Stimulated activated CD4-positive, alpha-beta T cell treated with anti-CD3 and anti-CD28 coated beads, Interleukin-15, amount 100 ng/mL, for 48 hours (primary cell): ENCODE measurements at regions not wholly inside any gene's neighbourhood (a gene's known extent, or its start where the extent isn't known, plus 50 kb on each side); places are given as distances from the start of the nearest gene placed in this dataset.
"Not testable (repeated sequence)": the region's sequence is repeated elsewhere in the genome, so short reads cannot be mapped to it uniquely, and the experiment has no call there.

Source experiments
- DNase-seq, 2 donors: peaks; one replicate each; pipeline ENCODE4 v3.0.0-alpha.2; 2020; ENCODE audit warnings: low read depth in 2 of 2

DNA sequence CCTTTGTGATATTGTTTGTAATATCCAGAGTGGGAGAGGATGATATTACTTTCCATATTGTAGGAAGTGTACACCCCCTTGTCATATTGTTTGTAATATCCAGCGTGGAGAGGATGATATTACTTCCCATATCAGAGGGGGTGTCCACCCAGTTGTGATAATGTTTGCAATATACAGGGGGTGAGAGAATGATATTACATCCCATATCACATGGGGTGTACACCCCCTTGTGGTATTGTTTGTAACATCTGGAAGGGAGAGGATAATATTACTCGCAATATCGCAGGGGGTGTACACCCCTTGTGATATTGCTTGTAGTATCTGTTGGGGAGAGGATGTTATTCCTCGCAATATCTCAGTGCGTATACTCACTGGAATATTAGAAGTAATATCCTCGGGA is 61.5 kb downstream of the PRSS23 start:
- DNase-seq: no peak

DNA sequence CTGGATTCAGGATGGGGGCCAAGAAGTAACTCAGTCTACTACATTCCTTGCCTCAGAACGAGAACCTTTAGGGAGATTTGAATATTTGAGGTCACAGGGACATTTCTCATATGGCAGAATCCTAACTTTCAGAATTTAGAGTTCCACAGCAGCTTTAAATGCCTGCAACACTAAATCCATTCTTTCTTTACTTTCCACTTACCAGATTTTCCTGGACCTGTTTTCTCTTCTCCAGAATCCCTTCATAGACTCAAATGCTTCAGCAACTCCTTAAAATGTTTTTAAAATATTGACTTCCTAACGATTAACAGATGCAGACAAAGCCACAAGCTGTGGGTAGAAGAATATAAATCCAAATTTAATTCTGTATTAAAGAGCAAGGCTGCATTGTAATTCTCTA is 63.1 kb downstream of the PRSS23 start:
- DNase-seq: no peak

DNA sequence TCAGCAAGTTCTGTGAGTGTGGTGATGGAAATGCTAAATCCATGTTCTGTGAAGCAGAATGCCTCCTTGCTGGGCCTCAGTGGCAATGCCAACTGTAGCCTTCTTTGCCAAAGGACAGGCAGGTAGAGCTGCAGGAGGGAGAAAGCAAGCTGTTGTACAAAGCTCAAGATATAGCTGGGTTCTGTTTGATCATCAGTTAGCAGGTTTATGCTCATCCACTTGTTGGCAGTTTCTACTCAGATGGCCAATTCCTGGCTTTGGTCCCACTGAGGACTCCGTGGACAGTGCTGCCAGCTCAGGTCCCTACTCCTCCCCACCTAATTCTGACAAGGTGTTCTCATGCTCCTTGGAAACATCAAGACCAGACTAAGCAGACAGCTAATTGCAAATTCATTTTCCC is 65.1 kb downstream of the PRSS23 start:
- DNase-seq: no peak

DNA sequence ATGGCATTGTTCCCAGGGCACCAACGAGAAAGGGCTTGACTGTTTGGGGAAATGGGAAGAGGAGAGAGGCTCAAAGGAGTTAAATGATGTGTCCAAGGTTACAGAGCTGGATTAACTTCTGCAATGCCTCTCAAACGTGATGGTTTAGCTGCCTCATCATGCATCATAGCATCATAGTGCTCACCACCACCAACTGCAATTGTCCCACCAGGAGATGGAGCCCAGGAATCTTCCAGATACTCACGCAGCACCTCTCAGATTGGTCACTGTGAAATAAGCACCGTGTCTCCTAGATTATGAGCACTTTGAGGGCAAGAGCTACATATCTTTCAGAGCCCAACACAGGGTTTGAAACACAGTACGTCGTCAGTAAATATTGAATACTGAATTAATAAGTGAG is 69.2 kb downstream of the PRSS23 start:
- DNase-seq: no peak

DNA sequence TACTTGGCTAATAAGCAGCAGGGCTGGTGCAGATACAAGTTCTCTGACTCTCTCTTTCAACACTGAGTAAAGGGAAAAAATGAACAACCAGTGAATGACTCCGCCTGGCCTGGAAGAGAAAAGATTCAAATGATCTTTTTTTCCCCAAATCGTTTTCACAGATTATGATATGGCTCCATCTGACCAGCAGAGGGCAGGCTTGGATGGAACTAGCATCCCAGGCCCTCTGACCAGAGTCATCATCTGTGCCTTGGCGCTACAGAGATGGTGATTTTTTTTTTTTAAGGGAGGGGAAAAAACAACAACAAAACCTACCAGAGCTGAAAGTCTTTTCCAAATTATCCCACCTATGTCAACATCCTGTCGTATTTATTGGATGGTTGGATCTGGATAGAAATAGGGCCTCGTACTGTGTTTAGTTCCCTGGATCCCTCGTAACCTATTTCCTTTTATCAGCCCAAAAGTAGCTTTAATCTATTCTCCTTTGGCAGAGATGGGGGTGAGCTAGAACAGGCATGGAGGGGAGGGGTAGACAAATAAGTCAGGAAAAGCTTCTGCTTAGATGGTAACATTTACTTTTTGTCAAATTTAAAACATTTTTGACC is 69.7 kb downstream of the PRSS23 start:
- peak; percentile 7 to 39 for DNase-seq

DNA sequence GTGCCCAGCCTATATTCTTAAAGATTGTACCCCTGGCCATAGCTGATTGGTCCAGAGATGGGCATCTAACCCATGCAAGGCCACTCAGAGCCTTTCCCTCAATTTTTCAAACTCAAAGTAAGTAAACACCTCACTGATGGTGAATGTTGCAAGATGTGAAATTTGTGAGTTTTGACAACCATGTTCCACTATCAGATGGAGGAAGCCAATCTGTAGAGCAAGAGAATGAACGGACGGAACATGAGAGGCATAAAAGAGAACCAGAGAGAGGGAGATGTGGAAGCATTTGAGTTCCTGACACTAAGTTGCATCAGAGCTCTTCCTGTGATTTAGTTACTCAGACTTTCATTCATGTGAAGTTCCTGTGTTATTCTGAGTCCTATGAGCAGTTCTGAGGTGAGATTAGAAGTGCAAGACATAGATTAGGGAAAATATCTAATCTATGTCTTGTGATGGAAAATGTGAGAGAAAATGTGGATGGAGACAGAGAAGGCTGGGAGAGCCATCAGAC is 73.3 kb downstream of the PRSS23 start:
- no peak for DNase-seq

DNA sequence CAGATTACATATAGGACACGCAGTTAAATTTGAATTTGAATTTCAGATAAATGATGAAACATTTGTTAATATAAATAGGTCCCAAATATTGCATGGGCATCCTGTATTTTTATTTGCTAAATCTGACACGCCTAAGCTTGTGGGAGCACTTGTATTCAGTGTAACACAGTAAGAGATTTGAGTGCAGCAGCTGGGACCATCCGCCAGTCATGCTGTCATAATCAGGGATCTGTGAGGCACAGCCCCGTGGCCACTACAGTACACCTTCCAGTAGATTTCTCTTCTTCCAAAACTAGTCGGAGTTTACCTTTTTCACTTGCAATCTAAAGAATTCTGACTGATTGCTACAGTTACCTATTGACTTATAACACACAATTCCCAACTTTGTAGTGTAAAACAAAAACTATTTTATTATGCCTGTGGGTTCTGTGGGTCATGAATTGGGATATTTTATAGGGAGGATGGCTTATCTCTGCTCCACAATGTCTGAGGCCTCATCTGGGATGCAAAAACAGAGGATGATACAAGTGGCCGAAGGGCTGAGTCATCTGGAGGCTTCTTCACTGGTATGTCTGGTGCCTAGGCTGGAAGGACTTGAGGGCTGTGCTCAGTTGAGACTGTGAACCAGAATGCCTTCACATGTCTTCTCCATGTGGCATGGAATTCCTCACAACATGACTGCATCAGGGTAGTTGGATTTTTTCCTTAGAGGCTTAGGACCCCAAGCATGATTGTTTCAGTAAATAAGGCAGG is 74.1 kb downstream of the PRSS23 start:
- DNase-seq: no peak

DNA sequence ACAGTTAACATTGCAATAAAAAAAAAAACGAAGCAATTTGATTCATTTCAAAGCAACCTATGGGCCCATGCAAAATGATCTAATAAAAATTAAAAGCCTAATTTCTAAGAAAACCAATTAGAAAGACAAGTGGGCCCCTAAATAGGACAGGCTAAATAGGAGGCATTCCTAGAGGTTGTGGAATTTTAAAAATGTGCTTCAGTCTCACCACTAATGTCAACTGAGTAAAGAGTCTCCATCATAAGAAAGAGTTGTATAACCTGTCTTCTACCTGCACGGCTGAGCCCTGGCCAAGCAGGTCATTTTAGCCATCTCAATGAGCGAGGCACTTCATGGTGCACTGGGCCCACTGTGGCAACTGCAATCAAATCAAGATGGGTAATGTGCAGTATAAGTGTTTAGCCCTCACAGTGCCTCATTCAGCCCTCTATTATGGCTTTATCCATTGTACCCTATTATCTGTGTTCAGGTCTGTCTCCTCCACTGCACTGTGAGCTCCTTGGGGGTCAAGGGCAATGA is 76.4 kb downstream of the PRSS23 start:
- DNase-seq: no peak

DNA sequence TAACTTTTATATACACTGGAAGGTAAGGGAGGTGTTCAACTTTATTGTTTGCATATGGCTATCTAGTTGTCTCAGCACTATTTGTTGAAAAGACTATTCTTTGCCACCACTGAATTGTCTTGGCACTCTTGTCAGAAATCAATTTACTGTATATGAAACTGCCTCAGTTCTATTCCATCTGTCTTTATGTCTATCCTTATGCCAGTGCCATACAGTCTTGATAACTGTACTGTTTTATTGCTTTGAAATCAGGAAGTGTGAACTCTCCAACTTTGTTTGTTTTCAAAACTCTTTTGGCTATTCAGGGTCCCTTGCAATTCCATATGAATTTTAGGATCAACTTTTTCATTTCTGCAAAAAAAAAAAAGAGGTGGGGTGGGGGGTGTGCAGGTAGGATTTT is 77.2 kb downstream of the PRSS23 start:
- DNase-seq: no peak

DNA sequence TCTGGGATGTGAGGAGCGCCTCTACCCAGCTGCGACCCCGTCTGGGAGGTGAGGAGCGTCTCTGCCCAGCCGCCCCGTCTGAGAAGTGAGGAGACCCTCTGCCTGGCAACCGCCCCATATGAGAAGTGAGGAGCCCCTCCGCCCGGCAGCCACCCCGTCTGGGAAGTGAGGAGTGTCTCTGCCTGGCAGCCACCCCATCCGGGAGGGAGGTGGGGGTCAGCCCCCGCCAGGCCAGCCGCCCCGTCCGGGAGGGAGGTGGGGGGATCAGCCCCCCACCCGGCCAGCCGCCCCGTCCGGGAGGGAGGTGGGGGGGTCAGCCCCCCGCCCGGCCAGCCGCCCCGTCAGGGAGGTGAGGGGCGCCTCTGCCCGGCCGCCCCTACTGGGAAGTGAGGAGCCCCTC is 76.0 kb downstream of the FZD4 start:
- DNase-seq: not testable (repeated sequence)

DNA sequence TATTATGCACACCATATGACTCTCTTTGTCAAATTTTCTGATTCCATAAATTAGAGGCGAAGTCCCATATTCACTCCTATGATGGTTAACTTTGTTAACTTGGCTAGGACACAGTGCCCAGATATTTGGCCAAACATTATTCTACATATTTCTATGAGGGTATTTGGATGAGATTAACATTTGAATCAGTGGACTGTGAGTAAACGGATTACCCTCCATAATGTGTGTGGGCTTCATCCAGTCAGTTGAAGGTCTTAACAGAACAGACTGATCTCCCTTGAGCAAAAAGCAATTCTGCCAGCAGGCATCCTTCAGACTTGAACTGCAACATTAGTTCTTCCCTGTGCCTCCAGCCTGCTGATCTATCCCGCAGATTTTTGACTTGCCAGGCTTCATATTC is 69.9 kb downstream of the FZD4 start:
- no peak for DNase-seq

DNA sequence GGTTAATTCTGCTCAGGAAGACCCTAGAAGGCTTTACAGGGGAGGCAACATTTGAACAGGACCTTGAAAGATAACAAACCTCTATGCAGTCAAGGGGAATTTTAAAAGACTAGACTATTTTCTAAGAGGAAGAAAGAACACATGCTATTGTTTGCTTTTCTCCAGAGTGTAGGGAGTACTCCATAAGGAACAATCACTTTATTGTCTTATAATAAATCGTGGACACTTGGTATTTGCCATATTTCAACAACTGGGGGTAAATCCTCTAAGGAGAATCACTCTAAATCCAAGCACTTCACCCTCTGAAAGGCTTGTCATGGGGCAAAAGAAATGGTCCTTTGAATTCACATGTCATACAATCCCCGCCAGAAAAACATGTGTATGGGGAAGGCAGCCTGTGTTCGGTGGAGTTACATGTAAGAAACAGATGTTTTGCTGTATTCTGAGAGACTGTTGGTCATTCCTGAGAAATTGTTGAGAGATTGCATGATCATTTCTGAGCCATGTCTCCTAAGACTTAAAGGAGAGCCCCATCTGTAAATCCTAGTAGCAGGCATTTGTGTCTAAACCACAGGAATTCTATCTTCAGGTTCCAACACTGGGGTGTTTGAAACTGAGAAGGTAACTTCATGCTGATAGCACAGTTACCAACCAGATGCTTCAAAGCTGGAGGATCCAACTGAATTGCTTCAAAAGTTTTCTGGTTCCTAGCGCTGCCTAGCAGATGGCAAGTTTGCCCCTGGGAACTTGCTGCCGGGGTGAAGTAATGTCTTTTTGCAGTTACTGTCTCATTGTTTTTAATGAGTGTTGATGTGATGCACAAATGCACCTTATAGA is 66.8 kb downstream of the FZD4 start:
- no peak for DNase-seq

DNA sequence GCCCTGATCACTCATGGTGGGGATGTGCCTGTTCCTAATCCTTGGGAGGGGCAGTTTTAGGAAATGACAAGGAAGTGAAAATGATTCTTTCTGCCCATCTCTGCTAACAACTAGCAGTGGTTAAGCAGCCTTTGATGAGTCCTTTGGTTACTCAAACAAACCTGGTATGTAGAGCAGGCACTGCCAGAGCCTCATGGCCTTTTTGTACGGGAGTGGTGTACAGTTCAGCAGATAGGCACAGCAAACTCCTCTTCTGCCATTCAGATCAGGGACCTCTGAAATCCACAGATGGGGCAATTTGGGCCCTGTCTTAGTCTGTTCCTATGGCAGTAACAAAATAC is 66.2 kb downstream of the FZD4 start:
- no peak for DNase-seq

DNA sequence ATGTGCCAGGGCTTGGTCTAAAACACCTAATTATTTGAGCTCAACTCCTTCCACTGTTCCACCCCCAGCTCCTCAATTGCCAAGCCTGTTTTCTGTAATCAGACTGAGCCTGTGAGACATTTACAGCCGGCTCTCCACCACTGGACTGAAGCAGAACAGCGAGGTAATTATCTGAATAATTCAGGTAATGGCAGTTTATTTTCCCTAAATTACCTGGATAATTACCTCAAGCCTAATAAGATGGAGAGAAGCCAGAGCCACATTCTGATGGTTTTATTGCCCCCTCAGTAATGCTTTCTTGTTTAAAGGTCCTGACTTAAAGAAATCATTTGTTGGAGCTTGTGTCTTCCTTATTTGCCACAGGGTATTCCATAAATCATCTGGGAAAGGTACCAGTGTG is 64.2 kb downstream of the FZD4 start:
- no peak for DNase-seq

DNA sequence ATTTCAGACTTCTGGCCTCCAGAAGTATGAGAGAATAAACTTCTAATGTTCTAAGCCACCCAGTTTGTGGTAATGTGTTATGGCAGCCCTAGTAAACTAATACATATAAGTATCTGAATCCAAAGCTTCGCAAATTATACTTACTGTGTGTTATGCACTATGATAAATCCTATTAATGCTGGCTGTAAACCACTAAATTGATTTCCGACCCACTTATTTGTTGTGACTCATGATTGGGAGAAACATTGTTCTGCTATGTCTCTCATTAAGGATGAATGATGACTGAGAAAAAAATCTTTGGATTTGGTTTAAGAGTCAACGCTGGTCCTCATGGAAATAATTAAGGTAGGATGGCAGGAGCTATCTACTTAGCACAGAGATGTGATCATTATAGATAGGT is 62.0 kb downstream of the FZD4 start:
- no peak for DNase-seq
